ENCODE measurements at regions not wholly inside any gene's neighbourhood (a gene's known extent, or its start where the extent isn't known, plus 50 kb on each side); places are given as distances from the start of the nearest gene placed in this dataset.
"Not testable (repeated sequence)": the region's sequence is repeated elsewhere in the genome, so short reads cannot be mapped to it uniquely, and the experiment has no call there.

DNA sequence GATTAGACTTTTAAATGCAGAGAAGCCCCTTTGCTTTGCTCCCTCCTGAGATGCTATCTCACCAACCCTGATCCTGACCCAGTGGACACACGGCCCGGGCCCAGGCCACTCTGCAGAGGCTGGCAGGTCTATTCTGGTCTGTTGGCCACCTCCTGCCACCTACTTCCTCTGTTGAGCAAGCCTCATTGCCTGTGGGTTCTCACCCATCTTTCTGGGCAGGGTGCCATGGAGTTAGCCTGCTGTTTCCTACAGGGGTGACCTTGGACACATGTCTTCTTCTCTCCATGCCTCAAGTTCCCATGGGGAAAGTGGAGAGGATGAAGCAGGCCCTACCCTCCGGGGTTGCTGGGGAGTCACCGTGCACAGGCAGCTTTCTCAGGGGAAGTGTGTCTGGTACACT, 266.2 kb upstream of the IRX1 start:
- TF ChIP-seq, protein P1, sequence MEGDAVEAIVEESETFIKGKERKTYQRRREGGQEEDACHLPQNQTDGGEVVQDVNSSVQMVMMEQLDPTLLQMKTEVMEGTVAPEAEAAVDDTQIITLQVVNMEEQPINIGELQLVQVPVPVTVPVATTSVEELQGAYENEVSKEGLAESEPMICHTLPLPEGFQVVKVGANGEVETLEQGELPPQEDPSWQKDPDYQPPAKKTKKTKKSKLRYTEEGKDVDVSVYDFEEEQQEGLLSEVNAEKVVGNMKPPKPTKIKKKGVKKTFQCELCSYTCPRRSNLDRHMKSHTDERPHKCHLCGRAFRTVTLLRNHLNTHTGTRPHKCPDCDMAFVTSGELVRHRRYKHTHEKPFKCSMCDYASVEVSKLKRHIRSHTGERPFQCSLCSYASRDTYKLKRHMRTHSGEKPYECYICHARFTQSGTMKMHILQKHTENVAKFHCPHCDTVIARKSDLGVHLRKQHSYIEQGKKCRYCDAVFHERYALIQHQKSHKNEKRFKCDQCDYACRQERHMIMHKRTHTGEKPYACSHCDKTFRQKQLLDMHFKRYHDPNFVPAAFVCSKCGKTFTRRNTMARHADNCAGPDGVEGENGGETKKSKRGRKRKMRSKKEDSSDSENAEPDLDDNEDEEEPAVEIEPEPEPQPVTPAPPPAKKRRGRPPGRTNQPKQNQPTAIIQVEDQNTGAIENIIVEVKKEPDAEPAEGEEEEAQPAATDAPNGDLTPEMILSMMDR (IDR thresholded peaks at IDR 0.05), result no peak
- ChIA-PET POLR2A (no interaction called here), CTCF (no interaction called here)
- no peak for ATAC-seq (ENCODE audit: low read depth)
- H3K9me3 Mint-ChIP-seq, result peaks cover 2% of the 10 kb centered on the region
- intact Hi-C loops (cut with micrococcal nuclease), result no loop called here
- no peak overlapping the region for H3K4me3 Mint-ChIP-seq
- DNase-seq, result no peak
- no peaks in the 10 kb centered on the region for H3K4me1 Mint-ChIP-seq
- H3K36me3 Mint-ChIP-seq (ENCODE audit: low read depth), result no peaks in the 10 kb centered on the region
- H3K27ac Mint-ChIP-seq, result no peak overlapping the region
- H3K27me3 Mint-ChIP-seq, result no peaks in the 10 kb centered on the region

DNA sequence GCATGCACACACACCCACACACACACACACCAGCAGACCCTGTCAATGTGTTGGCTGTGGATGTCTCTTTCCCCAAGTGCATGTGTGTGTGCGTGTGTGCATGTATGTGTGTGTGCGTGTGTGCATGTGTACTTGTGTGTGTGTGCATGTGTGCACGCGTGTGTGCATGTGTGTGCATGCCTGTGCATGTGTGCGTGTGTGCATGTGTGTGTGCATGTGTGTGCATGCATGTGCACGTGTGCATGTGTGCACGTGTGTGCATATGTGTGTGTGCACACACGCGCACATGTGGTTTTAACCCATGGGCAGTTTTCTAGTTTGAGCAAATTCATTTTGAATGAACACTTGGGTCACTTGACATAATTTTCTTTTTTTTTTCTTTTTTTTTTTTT, 268.8 kb upstream of the IRX1 start:
- DNase-seq, result no peak
- no peaks in the 10 kb centered on the region for H3K36me3 Mint-ChIP-seq (ENCODE audit: low read depth)
- no peak for ATAC-seq (ENCODE audit: low read depth)
- H3K9me3 Mint-ChIP-seq, result peaks cover 2% of the 10 kb centered on the region
- no peaks in the 10 kb centered on the region for H3K4me1 Mint-ChIP-seq
- CTCF ChIA-PET, result no interaction called here
- intact Hi-C loops (cut with micrococcal nuclease), result no loop called here
- TF ChIP-seq, protein P1 (IDR thresholded peaks at IDR 0.05), result no peak
- no peak overlapping the region for H3K27ac Mint-ChIP-seq
- H3K4me3 Mint-ChIP-seq, result no peak overlapping the region
- H3K27me3 Mint-ChIP-seq, result no peaks in the 10 kb centered on the region
- POLR2A ChIA-PET, result no interaction called here

DNA sequence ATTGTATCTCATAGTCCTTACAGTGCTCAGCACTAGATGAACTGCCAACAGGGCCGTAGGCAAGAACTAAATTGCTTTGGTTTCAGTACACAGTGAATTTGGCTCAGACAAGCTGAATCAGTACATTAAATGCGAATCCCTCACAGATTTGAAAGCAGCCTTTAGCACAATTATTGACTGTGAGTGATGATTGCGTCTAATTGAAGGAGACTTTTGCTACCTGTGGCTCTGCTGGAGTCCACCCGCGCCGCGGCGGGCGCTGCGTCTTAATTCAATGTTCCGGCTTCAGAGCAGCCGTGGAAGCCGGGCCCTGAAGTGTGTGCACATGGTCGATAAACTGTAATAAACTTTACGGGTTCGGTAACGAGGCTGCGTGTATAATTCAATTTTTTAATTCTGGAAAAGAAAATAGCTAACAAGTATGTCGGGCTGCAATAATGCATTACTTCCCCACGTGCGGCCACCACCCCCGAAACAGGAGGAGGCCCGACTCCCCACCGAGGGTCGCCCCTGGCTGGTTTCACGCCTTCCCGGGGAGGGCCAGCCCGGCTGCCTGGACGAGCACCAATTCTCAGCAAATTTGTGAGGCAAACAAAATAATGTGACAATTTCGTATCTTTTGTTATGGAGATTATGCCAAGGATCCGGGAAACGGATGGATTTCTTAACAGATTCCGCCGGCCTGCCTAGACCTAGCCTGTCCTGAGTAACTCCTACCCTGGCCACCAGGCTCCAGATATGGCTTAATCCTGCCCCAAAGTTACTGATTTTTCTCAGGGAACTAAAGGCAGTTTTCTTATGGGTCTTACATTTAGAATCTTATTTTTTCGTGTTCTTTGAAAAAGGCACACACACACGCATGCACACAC, 269.4 kb upstream of the IRX1 start:
- no peaks in the 10 kb centered on the region for H3K36me3 Mint-ChIP-seq (ENCODE audit: low read depth)
- TF ChIP-seq, protein P1 (IDR thresholded peaks at IDR 0.05), result no peak
- intact Hi-C loops (cut with micrococcal nuclease), result no loop called here
- CTCF ChIA-PET, result no interaction called here
- H3K27me3 Mint-ChIP-seq, result no peaks in the 10 kb centered on the region
- no peaks in the 10 kb centered on the region for H3K9me3 Mint-ChIP-seq
- POLR2A ChIA-PET, result no interaction called here
- no peak overlapping the region for H3K27ac Mint-ChIP-seq
- DNase-seq (no peak), ATAC-seq (ENCODE audit: low read depth) (no peak)
- no peak overlapping the region for H3K4me3 Mint-ChIP-seq
- no peaks in the 10 kb centered on the region for H3K4me1 Mint-ChIP-seq

DNA sequence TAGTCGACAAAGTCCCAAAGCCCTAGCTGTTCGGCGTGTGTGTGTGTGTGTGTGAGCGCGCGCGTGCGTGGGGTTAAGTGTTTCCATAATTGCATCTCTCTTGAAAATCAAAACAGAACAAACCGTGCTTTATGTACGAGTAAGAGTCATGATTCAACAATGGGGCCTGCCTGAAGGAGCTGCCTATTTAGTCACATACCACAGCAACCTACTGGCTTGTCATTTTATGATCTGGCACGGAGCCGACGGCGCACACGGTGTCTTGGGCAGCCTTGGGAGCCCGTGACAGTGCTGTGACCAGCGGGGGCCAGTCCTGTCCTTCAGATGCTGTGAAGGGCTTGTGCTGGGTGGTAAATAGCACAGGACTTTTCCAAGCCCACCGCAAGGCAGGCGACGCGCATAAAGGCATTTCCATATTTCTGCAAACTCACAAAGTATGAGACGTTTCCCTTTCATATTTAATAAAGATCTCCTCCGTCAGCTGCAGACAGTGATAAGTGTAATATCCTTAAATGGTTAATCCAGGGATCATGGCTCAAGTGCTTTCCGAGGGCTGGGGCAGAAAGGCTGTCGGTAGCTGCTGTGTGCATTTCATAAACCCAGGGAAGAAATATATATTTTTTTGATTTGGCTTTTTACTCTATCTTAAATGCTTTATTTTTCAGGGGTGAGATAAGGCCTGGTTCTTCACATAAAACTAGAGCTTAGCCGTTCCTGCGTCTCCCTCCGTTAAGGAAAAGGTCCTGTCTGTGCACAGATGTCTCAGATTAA, 270.2 kb upstream of the IRX1 start:
- Mint-ChIP-seq H3K36me3 (ENCODE audit: low read depth) (no peaks in the 10 kb centered on the region), H3K27me3 (no peaks in the 10 kb centered on the region), H3K9me3 (no peaks in the 10 kb centered on the region), H3K4me1 (no peaks in the 10 kb centered on the region), H3K4me3 (no peak overlapping the region), H3K27ac (no peak overlapping the region)
- ChIA-PET CTCF (no interaction called here), POLR2A (no interaction called here)
- ATAC-seq (ENCODE audit: low read depth) (no peak), DNase-seq (no peak)
- intact Hi-C loops (cut with micrococcal nuclease), result no loop called here
- TF ChIP-seq, protein P1 (IDR thresholded peaks at IDR 0.05), result no peak

DNA sequence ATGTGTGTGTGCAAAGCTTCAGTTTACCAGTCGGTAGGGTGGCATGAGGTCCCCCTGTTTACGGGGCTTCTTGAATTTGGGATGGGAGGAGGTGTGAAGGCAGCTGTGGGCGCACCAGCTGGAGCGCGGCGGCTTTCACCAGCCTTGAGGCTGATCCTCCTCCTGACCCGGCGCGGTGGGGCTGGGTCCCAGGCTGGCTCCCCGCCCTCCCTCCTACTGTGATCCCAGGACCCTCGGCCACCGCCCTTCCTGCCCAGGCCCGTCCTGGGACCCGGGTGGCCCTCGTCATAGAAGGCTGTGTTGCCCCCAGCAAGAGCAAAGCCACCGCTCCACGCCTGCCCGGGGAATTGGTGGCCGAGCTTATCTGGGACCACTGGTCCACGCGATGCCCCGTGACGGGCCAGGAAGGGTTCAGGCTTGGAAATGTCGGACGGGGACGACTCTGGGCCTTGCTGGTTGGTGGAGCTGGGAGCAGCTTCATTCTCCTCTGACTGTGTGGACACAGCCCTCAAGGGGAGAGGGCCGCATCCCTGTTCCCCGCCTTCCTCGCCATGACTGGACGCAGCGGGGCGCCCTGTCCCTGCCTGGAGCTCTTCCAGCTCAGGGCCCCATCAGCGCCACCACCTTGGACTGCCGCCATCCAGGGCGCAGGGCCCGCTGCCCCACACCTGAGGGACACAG, 271.1 kb upstream of the IRX1 start:
- DNase-seq (no peak), ATAC-seq (ENCODE audit: low read depth) (no peak)
- ChIA-PET POLR2A (no interaction called here), CTCF (no interaction called here)
- no peaks in the 10 kb centered on the region for H3K9me3 Mint-ChIP-seq
- TF ChIP-seq, protein P1 (IDR thresholded peaks at IDR 0.05), result no peak
- no peak overlapping the region for H3K4me3 Mint-ChIP-seq
- H3K27ac Mint-ChIP-seq, result no peak overlapping the region
- H3K27me3 Mint-ChIP-seq, result no peaks in the 10 kb centered on the region
- no peaks in the 10 kb centered on the region for H3K4me1 Mint-ChIP-seq
- intact Hi-C loops (cut with micrococcal nuclease), result no loop called here
- H3K36me3 Mint-ChIP-seq (ENCODE audit: low read depth), result no peaks in the 10 kb centered on the region

DNA sequence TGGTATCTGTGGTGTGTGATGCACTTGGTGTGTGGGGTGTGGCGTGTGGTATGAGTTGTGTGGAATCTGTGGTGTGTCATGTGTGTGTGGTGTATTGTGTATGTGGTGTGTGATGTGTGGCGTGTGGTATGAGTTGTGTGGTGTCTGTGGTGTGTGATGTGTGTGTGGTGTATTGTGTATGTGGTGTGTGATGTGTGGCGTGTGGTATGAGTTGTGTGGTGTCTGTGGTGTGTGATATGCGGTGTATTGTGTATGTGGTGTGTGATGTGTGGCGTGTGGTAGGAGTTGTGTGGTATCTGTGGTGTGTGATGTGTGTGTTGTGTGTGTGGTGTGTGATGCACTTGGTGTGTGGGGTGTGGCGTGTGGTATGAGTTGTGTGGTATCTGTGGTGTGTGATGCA, 271.7 kb upstream of the IRX1 start:
- DNase-seq; H3K9me3 Mint-ChIP-seq; CTCF ChIA-PET; POLR2A ChIA-PET; H3K4me3 Mint-ChIP-seq; H3K4me1 Mint-ChIP-seq; H3K27ac Mint-ChIP-seq; H3K36me3 Mint-ChIP-seq (ENCODE audit: low read depth); ATAC-seq (ENCODE audit: low read depth); intact Hi-C loops (cut with micrococcal nuclease); H3K27me3 Mint-ChIP-seq: not testable (repeated sequence)

Measured in activated B cell treated with CpG ODN at 0.5 μM for 24 hours (primary cell).